Endothelial cell of umbilical vein (primary cell): ENCODE measurements at regions not wholly inside any gene's neighbourhood (a gene's known extent, or its start where the extent isn't known, plus 50 kb on each side); places are given as distances from the start of the nearest gene placed in this dataset.

Experiments used
- BruUV-seq: library from RNA; stranded (reverse); fragments of 400-500 nt; replicated peaks from 2 replicates; lab custom pipeline; 2021; lab: Mats Ljungman, UMichigan
- CTCF ChIA-PET: fragments of 300-600, 350-600 bp; sonication (Branson Sonifier 250); formaldehyde crosslinking; loops from one replicate; lab custom pipeline; 2021; ENCODE audit warnings: antibody characterized with exemption, inconsistent platforms; lab: Charles Lee
- POLR2A ChIA-PET: fragments of 300-600, 350-600 bp; sonication (Branson Sonifier 250); formaldehyde crosslinking; loops from one replicate; lab custom pipeline; 2021; ENCODE audit warnings: antibody characterized with exemption, inconsistent platforms; lab: Charles Lee
- DNase-seq: peaks from one replicate; pipeline ENCODE4 v3.0.0-alpha.2; 2011; ENCODE audit warnings: low read depth, low spot score
- FAIRE-seq: peaks from 2 replicates; lab custom pipeline; 2011; peaks lifted over from hg19 to GRCh38; lab: Jason Lieb, UNC
- H2AFZ ChIP-seq: 2 replicates; pipeline ENCODE4 v1.6.0; 2012; ENCODE audit warnings: low read depth, low read length, control low read depth, inconsistent platforms
- H3K27ac ChIP-seq: 2 replicates; pipeline ENCODE4 v1.5.1; 2011; ENCODE audit warnings: low read depth, mild to moderate bottlenecking, control low read depth, low read length, moderate library complexity; ENCODE audit not compliant: insufficient read depth
- H3K27me3 ChIP-seq, 2 experiments: 2 replicates each; pipeline versions ENCODE4 v1.6.0 to v1.6.1; 2011; ENCODE audit warnings: low read length in 2 of 2, mixed read lengths in 1 of 2; ENCODE audit not compliant: control insufficient read depth in 2 of 2, insufficient read depth in 2 of 2
- H3K36me3 ChIP-seq, 2 experiments: 2 replicates in 1 of 2; 3 replicates in 1 of 2; pipeline ENCODE4 v1.5.1; 2011; ENCODE audit warnings: low read length in 2 of 2, mild to moderate bottlenecking in 1 of 2, moderate library complexity in 1 of 2; ENCODE audit not compliant: control insufficient read depth in 2 of 2, insufficient read depth in 2 of 2; ENCODE audit errors: extremely low read depth in 1 of 2
- H3K4me1 ChIP-seq: 3 replicates; pipeline ENCODE4 v1.5.1; 2011; ENCODE audit warnings: mild to moderate bottlenecking, low read length; ENCODE audit not compliant: control insufficient read depth, insufficient read depth; ENCODE audit errors: extremely low read depth
- H3K4me2 ChIP-seq: 2 replicates; pipeline ENCODE4 v1.6.1; 2011; ENCODE audit warnings: low read length, control low read depth, mixed read lengths; ENCODE audit not compliant: insufficient read depth
- H3K4me3 ChIP-seq, 3 experiments: fragments of 200-600 bp in 1 of 3; sonication (generic), shearing (Covaris generic) in 1 of 3; replicated peaks in 1 of 3; 2 replicates each; pipeline ENCODE4 v1.5.1; 2011 to 2016; ENCODE audit warnings: control low read depth in 3 of 3, low read length in 3 of 3, mild to moderate bottlenecking in 2 of 3, inconsistent platforms in 1 of 3, low read depth in 1 of 3, moderate library complexity in 1 of 3; ENCODE audit not compliant: insufficient read depth in 1 of 3
- H3K79me2 ChIP-seq: 2 replicates; pipeline ENCODE4 v1.6.0; 2012; ENCODE audit warnings: low read length, inconsistent platforms; ENCODE audit not compliant: control insufficient read depth, insufficient read depth
- H3K9ac ChIP-seq: replicated peaks from 2 replicates; pipeline ENCODE3; 2011; ENCODE audit warnings: low read length, control low read depth; ENCODE audit not compliant: insufficient read depth; ENCODE audit errors: extremely low read depth
- H3K9me1 ChIP-seq: replicated peaks from 3 replicates; pipeline ENCODE4 v1.6.0; 2011; ENCODE audit warnings: mild to moderate bottlenecking, low read length; ENCODE audit not compliant: control insufficient read depth, insufficient read depth; ENCODE audit errors: extremely low read depth
- H3K9me3 ChIP-seq: replicated peaks from 2 replicates; pipeline ENCODE4 v1.5.1; 2012; ENCODE audit warnings: low read length, inconsistent platforms; ENCODE audit not compliant: control insufficient read depth, insufficient read depth
- H4K20me1 ChIP-seq: replicated peaks from 2 replicates; pipeline ENCODE3; 2011; ENCODE audit warnings: mild to moderate bottlenecking, low read length; ENCODE audit not compliant: control insufficient read depth, insufficient read depth; ENCODE audit errors: extremely low read depth
- CTCF ChIP-seq, 2 donors: IDR thresholded peaks; 1 replicate in 1 of 2; 2 replicates in 1 of 2; pipeline ENCODE4 v1.5.1; 2011; ENCODE audit warnings: low read length in 2 of 2, mild to moderate bottlenecking in 2 of 2, moderate library complexity in 2 of 2, control low read depth in 1 of 2, inconsistent platforms in 1 of 2, low read depth in 1 of 2; ENCODE audit not compliant: insufficient read depth in 1 of 2; ENCODE audit errors: extremely low read depth in 1 of 2
- EZH2 ChIP-seq: IDR thresholded peaks from 2 replicates; pipeline ENCODE4 v1.6.1; 2012; ENCODE audit warnings: borderline replicate concordance, low read depth, mild to moderate bottlenecking, moderate library complexity, low read length, inconsistent platforms; ENCODE audit not compliant: severe bottlenecking
- FOS ChIP-seq: IDR thresholded peaks from 2 replicates; pipeline ENCODE4 v1.6.1; 2011; ENCODE audit warnings: mild to moderate bottlenecking, low read length, moderate library complexity, borderline replicate concordance; ENCODE audit not compliant: insufficient read depth
- GATA2 ChIP-seq: IDR thresholded peaks from 2 replicates; pipeline ENCODE4 v1.7.0; 2011; ENCODE audit warnings: low read depth, mild to moderate bottlenecking, moderate library complexity, mixed read lengths, low read length; ENCODE audit not compliant: insufficient read length, insufficient read depth
- JUN ChIP-seq: IDR thresholded peaks from 2 replicates; pipeline ENCODE4 v1.6.1; 2011; ENCODE audit warnings: borderline replicate concordance, low read depth; ENCODE audit not compliant: insufficient read length, insufficient read depth
- MAX ChIP-seq: IDR thresholded peaks from 2 replicates; pipeline ENCODE4 v1.6.1; 2011; ENCODE audit not compliant: insufficient read depth, insufficient read length
- MYC ChIP-seq: IDR thresholded peaks from one replicate; pipeline ENCODE4 v1.6.1; 2011; ENCODE audit warnings: mild to moderate bottlenecking, low read depth, low read length
- POLR2A ChIP-seq: IDR thresholded peaks from 2 replicates; pipeline ENCODE4 v1.6.1; 2012; ENCODE audit warnings: low read depth, mild to moderate bottlenecking, control low read depth, low read length
- POLR2AphosphoS5 ChIP-seq: IDR thresholded peaks from 2 replicates; pipeline ENCODE4 v1.6.1; 2012; ENCODE audit warnings: low read depth, mild to moderate bottlenecking, control low read depth, low read length, moderate library complexity; ENCODE audit not compliant: insufficient read depth
- dilution Hi-C: fragments of 300-500 bp; cut with MboI; formaldehyde crosslinking; loops from one replicate; pipeline ENCODE4 v1.15.0; 2019; ENCODE audit warnings: low sequenced_read_pairs; ENCODE audit not compliant: extremely low pct_ligation_motif_present
- intact Hi-C: fragments of 100-400 bp; cut with micrococcal nuclease; formaldehyde crosslinking; loops from one replicate; pipeline ENCODE4 v1.10.0; 2022

- dilution Hi-C loops (no loop called here), intact Hi-C loops (no loop called here)
- FAIRE-seq (no peak), DNase-seq (no peak)
- no peaks in the 10 kb centered on the region for H4K20me1 ChIP-seq
- H3K4me2 ChIP-seq, result no peak overlapping the region
- H3K9me1 ChIP-seq, result no peaks in the 10 kb centered on the region
- no peaks in the 10 kb centered on the region for H3K36me3 ChIP-seq
- CTCF ChIA-PET, result interaction anchor here (1.1 kb wide), 1 partner anchor 9 kb away, joined by 3 read pairs; no protein-coding TSS in a partner anchor
- no peak overlapping the region for H3K27ac ChIP-seq
- H3K79me2 ChIP-seq, result no peaks in the 10 kb centered on the region
- peak overlapping the region; percentile 34 for H2AFZ ChIP-seq
- no peak overlapping the region for H3K9ac ChIP-seq
- POLR2A ChIA-PET, result no interaction called here
- no TSS peak for BruUV-seq
- H3K9me3 ChIP-seq, result no peaks in the 10 kb centered on the region
- no peaks in the 10 kb centered on the region for H3K27me3 ChIP-seq
- TF ChIP-seq POLR2AphosphoS5 (no peak), POLR2A (no peak), JUN (no peak), EZH2 (no peak), MYC (no peak)
- H3K4me1 ChIP-seq, result no peaks in the 10 kb centered on the region
- H3K4me3 ChIP-seq, result no peak overlapping the region
These were observed 126.8 kb downstream of the SKIDA1 start for GRCh38 chr10:21398563-21399231.

GRCh38 chr10:21396889-21397288 is 128.6 kb downstream of the SKIDA1 start:
- CTCF ChIA-PET, result interaction anchor here (0.5 to 0.6 kb wide), 2 partner anchors 66 to 99 kb away, joined by 3 read pairs; no protein-coding TSS in a partner anchor
- H3K9me1 ChIP-seq, result no peaks in the 10 kb centered on the region
- no peak overlapping the region for H3K4me2 ChIP-seq
- H2AFZ ChIP-seq, result no peak overlapping the region
- dilution Hi-C loops, result no loop called here
- BruUV-seq, result no TSS peak
- no peak overlapping the region for H3K27ac ChIP-seq
- no peaks in the 10 kb centered on the region for H3K27me3 ChIP-seq
- H3K9me3 ChIP-seq, result no peaks in the 10 kb centered on the region
- intact Hi-C loops, result no loop called here
- no peaks in the 10 kb centered on the region for H3K4me1 ChIP-seq
- H4K20me1 ChIP-seq, result no peaks in the 10 kb centered on the region
- POLR2A ChIA-PET, result no interaction called here
- H3K36me3 ChIP-seq, result no peaks in the 10 kb centered on the region
- DNase-seq (peak; percentile 13), FAIRE-seq (no peak)
- H3K79me2 ChIP-seq, result no peaks in the 10 kb centered on the region
- no peak overlapping the region for H3K9ac ChIP-seq
- H3K4me3 ChIP-seq, result no peak overlapping the region
- TF ChIP-seq GATA2, result no peak
- TF ChIP-seq POLR2AphosphoS5, result no peak
- TF ChIP-seq JUN, result no peak
- TF ChIP-seq CTCF (IDR thresholded peaks at IDR 0.05; ENCODE audit: extremely low read depth in 1 of 2, insufficient read depth in 1 of 2, low read depth in 1 of 2, low read length in 2 of 2), result no peak
- TF ChIP-seq MYC, result no peak
- no peak for TF ChIP-seq EZH2
- TF ChIP-seq FOS, result no peak
- no peak for TF ChIP-seq POLR2A
- TF ChIP-seq MAX, result no peak
